Smooth muscle cell (in vitro differentiated cells): ENCODE measurements at regions not wholly inside any gene's neighbourhood (a gene's known extent, or its start where the extent isn't known, plus 50 kb on each side); places are given as distances from the start of the nearest gene placed in this dataset.

Experiments
- DNase-seq: peaks from one replicate; lab custom pipeline; 2025; ENCODE audit not compliant: unreplicated experiment; lab: John Stamatoyannopoulos, UW
- H2AFZ ChIP-seq: fragments of 200-600 bp; sonication (generic); 2 replicates; pipeline ENCODE4 v1.6.0; 2016; ENCODE audit warnings: antibody characterized with exemption, low read depth, mild to moderate bottlenecking
- H3F3A ChIP-seq: fragments of 200-600 bp; sonication (generic); 2 replicates; pipeline ENCODE4 v1.6.0; 2017; ENCODE audit warnings: antibody characterized with exemption, low read depth
- H3K27ac ChIP-seq: fragments of 200-600 bp; sonication (generic); 2 replicates; pipeline ENCODE4 v1.5.1; 2016; ENCODE audit warnings: low read depth, mild to moderate bottlenecking
- H3K27me3 ChIP-seq: fragments of 200-600 bp; sonication (generic); 2 replicates; pipeline ENCODE4 v1.6.1; 2016; ENCODE audit warnings: low read depth, mild to moderate bottlenecking
- H3K36me3 ChIP-seq: fragments of 200-600 bp; sonication (generic); 2 replicates; pipeline ENCODE4 v1.5.1; 2016; ENCODE audit warnings: low read depth
- H3K4me1 ChIP-seq: fragments of 200-600 bp; sonication (generic); 2 replicates; pipeline ENCODE4 v1.5.1; 2016; ENCODE audit warnings: low read depth
- H3K4me2 ChIP-seq: fragments of 200-600 bp; sonication (generic); 2 replicates; pipeline ENCODE4 v1.6.0; 2016; ENCODE audit warnings: mild to moderate bottlenecking
- H3K4me3 ChIP-seq: fragments of 200-600 bp; sonication (generic); 2 replicates; pipeline ENCODE4 v1.5.1; 2016; ENCODE audit warnings: mild to moderate bottlenecking
- H3K79me2 ChIP-seq: fragments of 200-600 bp; sonication (generic); 2 replicates; pipeline ENCODE4 v1.6.0; 2016; ENCODE audit warnings: low read depth, mild to moderate bottlenecking
- H3K9ac ChIP-seq: fragments of 200-600 bp; sonication (generic); 2 replicates; pipeline ENCODE4 v1.6.0; 2016; ENCODE audit warnings: low read depth
- H3K9me3 ChIP-seq: fragments of 200-600 bp; sonication (generic); replicated peaks from 2 replicates; pipeline ENCODE4 v1.5.1; 2016; ENCODE audit warnings: low read depth
- H4K20me1 ChIP-seq: fragments of 200-600 bp; sonication (generic); 2 replicates; pipeline ENCODE4 v1.6.0; 2016; ENCODE audit warnings: low read depth
- whole genome bisulfite sequencing: methylation state at CpG from one replicate; pipeline ENCODE4 v1.1.7; 2016; ENCODE audit warnings: low lambda C conversion rate; 5-methylcytosine and 5-hydroxymethylcytosine counted together
- TF ChIP-seq, protein P1 (sequence below): fragments of 200-600 bp; sonication (generic); IDR thresholded peaks from 2 replicates; pipeline ENCODE4 v1.5.1; 2017; ENCODE audit warnings: borderline replicate concordance, mild to moderate bottlenecking, antibody characterized with exemption; ENCODE audit not compliant: insufficient read depth, poor library complexity, severe bottlenecking

DNA sequence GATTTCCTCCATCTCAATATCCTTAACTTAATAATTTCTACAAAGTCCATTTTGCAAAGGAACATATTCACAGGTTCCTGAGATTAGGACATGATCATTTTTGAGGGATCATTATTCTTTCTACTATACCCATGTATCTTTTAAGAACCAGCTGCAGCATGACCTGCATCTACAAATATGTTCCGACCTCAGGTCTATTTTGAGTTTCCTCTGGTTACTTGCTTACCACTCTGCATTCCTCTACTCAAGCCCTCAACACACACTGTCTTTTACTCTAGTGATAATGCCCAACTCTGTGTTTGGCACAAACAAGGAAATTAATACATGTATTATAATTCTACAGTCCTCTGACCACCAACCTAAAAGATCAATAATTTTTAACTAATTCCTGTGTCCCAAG is 386.1 kb downstream of the DNAH5 start:
- no peaks in the 10 kb centered on the region for H3F3A ChIP-seq
- no peak overlapping the region for H2AFZ ChIP-seq
- no peaks in the 10 kb centered on the region for H3K4me1 ChIP-seq
- DNase-seq = no peak
- H4K20me1 ChIP-seq = no peaks in the 10 kb centered on the region
- WGBS = 88% methylated on average over 1 of the region's 1 CpG
- no peak overlapping the region for H3K9ac ChIP-seq
- TF ChIP-seq, protein P1, sequence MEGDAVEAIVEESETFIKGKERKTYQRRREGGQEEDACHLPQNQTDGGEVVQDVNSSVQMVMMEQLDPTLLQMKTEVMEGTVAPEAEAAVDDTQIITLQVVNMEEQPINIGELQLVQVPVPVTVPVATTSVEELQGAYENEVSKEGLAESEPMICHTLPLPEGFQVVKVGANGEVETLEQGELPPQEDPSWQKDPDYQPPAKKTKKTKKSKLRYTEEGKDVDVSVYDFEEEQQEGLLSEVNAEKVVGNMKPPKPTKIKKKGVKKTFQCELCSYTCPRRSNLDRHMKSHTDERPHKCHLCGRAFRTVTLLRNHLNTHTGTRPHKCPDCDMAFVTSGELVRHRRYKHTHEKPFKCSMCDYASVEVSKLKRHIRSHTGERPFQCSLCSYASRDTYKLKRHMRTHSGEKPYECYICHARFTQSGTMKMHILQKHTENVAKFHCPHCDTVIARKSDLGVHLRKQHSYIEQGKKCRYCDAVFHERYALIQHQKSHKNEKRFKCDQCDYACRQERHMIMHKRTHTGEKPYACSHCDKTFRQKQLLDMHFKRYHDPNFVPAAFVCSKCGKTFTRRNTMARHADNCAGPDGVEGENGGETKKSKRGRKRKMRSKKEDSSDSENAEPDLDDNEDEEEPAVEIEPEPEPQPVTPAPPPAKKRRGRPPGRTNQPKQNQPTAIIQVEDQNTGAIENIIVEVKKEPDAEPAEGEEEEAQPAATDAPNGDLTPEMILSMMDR = no peak
- no peak overlapping the region for H3K4me2 ChIP-seq
- H3K27ac ChIP-seq = no peak overlapping the region
- no peaks in the 10 kb centered on the region for H3K79me2 ChIP-seq
- no peaks in the 10 kb centered on the region for H3K36me3 ChIP-seq
- no peak overlapping the region for H3K4me3 ChIP-seq
- H3K9me3 ChIP-seq = no peaks in the 10 kb centered on the region
- no peaks in the 10 kb centered on the region for H3K27me3 ChIP-seq

DNA sequence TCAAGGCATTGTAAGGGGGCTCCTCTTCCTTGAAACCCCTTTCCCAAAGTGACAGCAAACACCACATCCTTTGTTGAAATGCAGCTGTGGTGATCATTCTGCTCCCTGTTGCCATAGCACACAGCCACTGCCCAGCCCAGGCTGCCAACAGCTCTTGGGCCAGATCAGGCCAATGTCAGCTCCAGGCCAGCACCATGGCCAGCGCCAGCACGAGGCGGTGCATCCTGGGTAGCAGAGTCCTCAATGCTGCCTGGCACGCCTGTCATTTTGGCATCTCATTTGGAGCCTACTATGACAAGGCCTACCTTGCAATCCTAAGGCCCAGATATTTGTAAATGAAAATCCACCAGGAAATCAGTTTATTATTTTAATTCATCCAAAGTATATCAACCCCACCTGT is 390.6 kb downstream of the DNAH5 start:
- H3K79me2 ChIP-seq = no peaks in the 10 kb centered on the region
- H4K20me1 ChIP-seq = no peaks in the 10 kb centered on the region
- no peaks in the 10 kb centered on the region for H3F3A ChIP-seq
- no peaks in the 10 kb centered on the region for H3K36me3 ChIP-seq
- no peak overlapping the region for H2AFZ ChIP-seq
- WGBS = 24% methylated on average over 4 of the region's 4 CpGs
- no peaks in the 10 kb centered on the region for H3K9me3 ChIP-seq
- H3K4me2 ChIP-seq = no peak overlapping the region
- no peaks in the 10 kb centered on the region for H3K27me3 ChIP-seq
- TF ChIP-seq, protein P1 = no peak
- H3K27ac ChIP-seq = no peak overlapping the region
- H3K4me1 ChIP-seq = no peaks in the 10 kb centered on the region
- no peak overlapping the region for H3K4me3 ChIP-seq
- no peak for DNase-seq
- no peak overlapping the region for H3K9ac ChIP-seq

DNA sequence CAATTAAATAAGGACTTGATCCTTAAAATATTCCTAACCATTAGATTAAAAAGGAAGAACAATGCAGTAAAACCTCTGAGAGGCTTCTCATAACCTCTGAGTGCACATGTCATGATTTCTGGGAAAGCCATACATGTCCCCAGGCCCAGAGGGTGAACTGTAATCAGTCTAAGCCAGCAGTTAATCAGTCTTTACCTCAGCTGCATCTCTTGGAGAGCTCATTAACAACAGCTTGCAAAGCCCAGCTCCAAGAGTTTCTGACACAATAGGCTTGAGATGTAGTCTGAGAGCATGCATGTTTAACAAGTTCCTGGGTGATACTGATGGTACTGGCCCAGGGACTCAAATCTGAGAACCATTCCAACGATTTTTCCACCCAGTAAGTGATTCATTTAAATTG is 392.1 kb downstream of the DNAH5 start:
- Histone ChIP-seq H3K36me3 (no peaks in the 10 kb centered on the region), H3F3A (no peaks in the 10 kb centered on the region), H3K4me1 (no peaks in the 10 kb centered on the region), H2AFZ (no peak overlapping the region), H3K27me3 (no peaks in the 10 kb centered on the region), H3K4me2 (no peak overlapping the region), H3K27ac (no peak overlapping the region), H3K79me2 (no peaks in the 10 kb centered on the region), H4K20me1 (no peaks in the 10 kb centered on the region), H3K4me3 (no peak overlapping the region), H3K9me3 (no peaks in the 10 kb centered on the region), H3K9ac (no peak overlapping the region)
- TF ChIP-seq, protein P1 = no peak
- no peak for DNase-seq
- WGBS = 39% methylated on average over 1 of the region's 1 CpG

DNA sequence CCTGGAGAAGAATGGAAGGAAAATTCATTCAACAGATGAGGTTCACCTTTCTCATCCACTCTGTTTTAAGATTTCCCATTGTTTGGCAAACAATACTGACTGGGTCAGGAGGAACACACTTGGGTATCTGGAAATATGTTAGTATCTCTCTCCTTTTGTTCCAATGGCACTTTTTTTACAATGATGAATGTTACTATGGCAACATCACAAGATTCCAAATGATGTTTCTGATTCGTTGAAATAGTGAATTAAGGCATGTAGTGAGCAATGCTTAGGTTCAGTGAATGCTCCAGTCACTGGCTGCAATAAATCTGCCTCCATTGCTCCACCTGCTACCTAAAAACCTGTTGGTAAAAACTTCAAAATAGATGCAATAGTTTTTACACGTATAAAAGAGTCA is 392.8 kb downstream of the DNAH5 start:
- DNase-seq = no peak
- H3K4me2 ChIP-seq = no peak overlapping the region
- no peak overlapping the region for H3K4me3 ChIP-seq
- H4K20me1 ChIP-seq = no peaks in the 10 kb centered on the region
- H3K27me3 ChIP-seq = no peaks in the 10 kb centered on the region
- H3F3A ChIP-seq = no peaks in the 10 kb centered on the region
- no peaks in the 10 kb centered on the region for H3K4me1 ChIP-seq
- no peaks in the 10 kb centered on the region for H3K36me3 ChIP-seq
- no peaks in the 10 kb centered on the region for H3K9me3 ChIP-seq
- TF ChIP-seq, protein P1 = no peak
- H3K9ac ChIP-seq = no peak overlapping the region
- H3K79me2 ChIP-seq = no peaks in the 10 kb centered on the region
- no peak overlapping the region for H2AFZ ChIP-seq
- 54% methylated on average over 2 of the region's 2 CpGs for WGBS
- no peak overlapping the region for H3K27ac ChIP-seq
